Naive B cell (primary cell): ENCODE measurements at regions not wholly inside any gene's neighbourhood (a gene's known extent, or its start where the extent isn't known, plus 50 kb on each side); places are given as distances from the start of the nearest gene placed in this dataset.
A peak's percentile ranks its signal among the peaks of the same experiment; 100 is the strongest.
"Not testable (repeated sequence)": the region's sequence is repeated elsewhere in the genome, so short reads cannot be mapped to it uniquely, and the experiment has no call there.

Experiments used
- ATAC-seq, 2 donors: fragments of 150-1000 bp; cut with Tn5 transposase; 2 replicates each; pipeline ENCODE4 v1.10.0; 2021; ENCODE audit warnings: low read depth in 2 of 2, mild to moderate bottlenecking in 2 of 2, moderate library complexity in 2 of 2
- DNase-seq: peaks from one replicate; pipeline ENCODE4 v3.0.0; 2022
- H3K27ac Mint-ChIP-seq, 6 donors: one replicate each; pipeline ENCODE4 v1.8.0; 2020 to 2022; ENCODE audit warnings: mild to moderate bottlenecking in 6 of 6, mixed read lengths in 6 of 6, moderate library complexity in 5 of 6, inconsistent platforms in 2 of 6
- H3K27me3 Mint-ChIP-seq, 3 donors: one replicate each; pipeline ENCODE4 v1.8.0; 2021 to 2022; ENCODE audit warnings: mixed read lengths in 3 of 3, mild to moderate bottlenecking in 1 of 3
- H3K36me3 Mint-ChIP-seq, 2 donors: one replicate each; pipeline ENCODE4 v1.8.0; 2020 to 2022; ENCODE audit warnings: mixed read lengths in 2 of 2, inconsistent platforms in 1 of 2, mild to moderate bottlenecking in 1 of 2
- H3K4me1 Mint-ChIP-seq, 3 donors: one replicate each; pipeline ENCODE4 v1.8.0; 2020 to 2022; ENCODE audit warnings: mixed read lengths in 3 of 3, inconsistent platforms in 1 of 3, mild to moderate bottlenecking in 1 of 3, moderate library complexity in 1 of 3
- H3K4me3 Mint-ChIP-seq, 8 donors: one replicate each; pipeline ENCODE4 v1.8.0; 2020 to 2022; ENCODE audit warnings: mild to moderate bottlenecking in 8 of 8, mixed read lengths in 8 of 8, moderate library complexity in 8 of 8, inconsistent platforms in 2 of 8
- H3K9me3 Mint-ChIP-seq, 7 donors: one replicate each; pipeline ENCODE4 v1.8.0; 2020 to 2022; ENCODE audit warnings: mixed read lengths in 7 of 7, mild to moderate bottlenecking in 5 of 7, inconsistent platforms in 2 of 7, moderate library complexity in 1 of 7

- no peaks in the 10 kb centered on the region for H3K4me1 Mint-ChIP-seq
- H3K4me3 Mint-ChIP-seq, result no peak overlapping the region
- DNase-seq (no peak), ATAC-seq (no peak)
- no peaks in the 10 kb centered on the region for H3K36me3 Mint-ChIP-seq
- no peaks in the 10 kb centered on the region for H3K27me3 Mint-ChIP-seq
- no peak overlapping the region for H3K27ac Mint-ChIP-seq
- peaks cover 0 to 21% (median 4%) of the 10 kb centered on the region in 7 donors for H3K9me3 Mint-ChIP-seq
These were observed 663.4 kb downstream of the KHDRBS2 start for GRCh38 chr6:61622601-61623000.

GRCh38 chr6:61614119-61614518 is 671.9 kb downstream of the KHDRBS2 start:
- Mint-ChIP-seq H3K9me3 (peaks cover 0 to 6% (median 0%) of the 10 kb centered on the region in 7 donors), H3K4me1 (no peaks in the 10 kb centered on the region), H3K27ac (no peak overlapping the region), H3K4me3 (no peak overlapping the region), H3K36me3 (no peaks in the 10 kb centered on the region), H3K27me3 (no peaks in the 10 kb centered on the region)
- no peak for DNase-seq
- ATAC-seq, result no peak

GRCh38 chr6:61606500-61606899 is 679.5 kb downstream of the KHDRBS2 start:
- Mint-ChIP-seq H3K4me3 (no peak overlapping the region), H3K4me1 (no peaks in the 10 kb centered on the region), H3K36me3 (peaks cover 0 to 14% of the 10 kb centered on the region in 2 donors), H3K9me3 (peaks cover 5 to 25% (median 10%) of the 10 kb centered on the region in 7 donors), H3K27me3 (no peaks in the 10 kb centered on the region), H3K27ac (no peak overlapping the region)
- ATAC-seq (no peak), DNase-seq (no peak)

- H3K4me1 Mint-ChIP-seq, H3K4me3 Mint-ChIP-seq: not testable (repeated sequence)
- H3K9me3 Mint-ChIP-seq, result peaks cover 5 to 27% (median 10%) of the 10 kb centered on the region in 7 donors
These were observed 680.2 kb downstream of the KHDRBS2 start for GRCh38 chr6:61605851-61606250.

GRCh38 chr6:61602171-61602570 is 683.9 kb downstream of the KHDRBS2 start:
- H3K27me3 Mint-ChIP-seq, DNase-seq, H3K4me1 Mint-ChIP-seq, H3K4me3 Mint-ChIP-seq, ATAC-seq: not testable (repeated sequence)
- H3K27ac Mint-ChIP-seq, result peak overlapping the region in 1 of 6 donors; percentile 36
- peaks cover 0 to 17% of the 10 kb centered on the region in 2 donors for H3K36me3 Mint-ChIP-seq
- H3K9me3 Mint-ChIP-seq, result peaks cover 5 to 27% (median 11%) of the 10 kb centered on the region in 7 donors

More at GRCh38 chr6:61605851-61606250, 680.2 kb downstream of the KHDRBS2 start:
- not testable (repeated sequence) for H3K27me3 Mint-ChIP-seq, H3K27ac Mint-ChIP-seq, DNase-seq, ATAC-seq
- H3K36me3 Mint-ChIP-seq, result peaks cover 0 to 17% of the 10 kb centered on the region in 2 donors

GRCh38 chr6:61592238-61592637 is 693.8 kb downstream of the KHDRBS2 start:
- H3K9me3 Mint-ChIP-seq, result peaks cover 0 to 5% (median 0%) of the 10 kb centered on the region in 7 donors
- no peaks in the 10 kb centered on the region for H3K27me3 Mint-ChIP-seq
- DNase-seq (no peak), ATAC-seq (no peak)
- no peak overlapping the region for H3K4me3 Mint-ChIP-seq
- H3K4me1 Mint-ChIP-seq, result no peaks in the 10 kb centered on the region
- no peaks in the 10 kb centered on the region for H3K36me3 Mint-ChIP-seq
- H3K27ac Mint-ChIP-seq, result no peak overlapping the region

GRCh38 chr6:61586934-61587537 is 699.0 kb downstream of the KHDRBS2 start:
- Mint-ChIP-seq H3K4me3 (no peak overlapping the region), H3K9me3 (peaks cover 0 to 5% (median 0%) of the 10 kb centered on the region in 7 donors), H3K27ac (no peak overlapping the region), H3K27me3 (no peaks in the 10 kb centered on the region), H3K36me3 (no peaks in the 10 kb centered on the region), H3K4me1 (no peaks in the 10 kb centered on the region)
- ATAC-seq, result no peak
- DNase-seq, result no peak

GRCh38 chr6:61585504-61585903 is 700.5 kb downstream of the KHDRBS2 start:
- DNase-seq, result no peak
- ATAC-seq, result no peak
- Mint-ChIP-seq H3K27me3 (no peaks in the 10 kb centered on the region), H3K4me1 (no peaks in the 10 kb centered on the region), H3K9me3 (peaks cover 0 to 5% (median 0%) of the 10 kb centered on the region in 7 donors), H3K36me3 (no peaks in the 10 kb centered on the region), H3K4me3 (no peak overlapping the region), H3K27ac (no peak overlapping the region)

- DNase-seq, result no peak
- peaks cover 17 to 41% (median 28%) of the 10 kb centered on the region in 7 donors for H3K9me3 Mint-ChIP-seq
- no peaks in the 10 kb centered on the region for H3K27me3 Mint-ChIP-seq
- H3K4me1 Mint-ChIP-seq, result no peaks in the 10 kb centered on the region
- no peak for ATAC-seq
- H3K27ac Mint-ChIP-seq, result no peak overlapping the region
- H3K4me3 Mint-ChIP-seq, result no peak overlapping the region
- H3K36me3 Mint-ChIP-seq, result peaks cover 0 to 9% of the 10 kb centered on the region in 2 donors
These were observed 723.9 kb downstream of the KHDRBS2 start for GRCh38 chr6:61562098-61562497.

- no peak overlapping the region for H3K27ac Mint-ChIP-seq
- H3K4me1 Mint-ChIP-seq, result no peaks in the 10 kb centered on the region
- H3K9me3 Mint-ChIP-seq, result peaks cover 24 to 66% (median 29%) of the 10 kb centered on the region in 7 donors
- H3K4me3 Mint-ChIP-seq, result no peak overlapping the region
- ATAC-seq (no peak), DNase-seq (no peak)
- H3K36me3 Mint-ChIP-seq, result peaks cover 0 to 17% of the 10 kb centered on the region in 2 donors
- no peaks in the 10 kb centered on the region for H3K27me3 Mint-ChIP-seq
These were observed 727.2 kb downstream of the KHDRBS2 start for GRCh38 chr6:61558796-61559195.

- no peak for ATAC-seq
- Mint-ChIP-seq H3K27ac (no peak overlapping the region), H3K4me3 (no peak overlapping the region), H3K27me3 (no peaks in the 10 kb centered on the region), H3K9me3 (peaks cover 25 to 77% (median 39%) of the 10 kb centered on the region in 7 donors), H3K36me3 (peaks cover 4 to 13% of the 10 kb centered on the region in 2 donors), H3K4me1 (no peaks in the 10 kb centered on the region)
- DNase-seq, result no peak
These were observed 730.0 kb downstream of the KHDRBS2 start for GRCh38 chr6:61555993-61556392.

- no peaks in the 10 kb centered on the region for H3K4me1 Mint-ChIP-seq
- H3K9me3 Mint-ChIP-seq, result peaks cover 12 to 32% (median 25%) of the 10 kb centered on the region in 7 donors
- no peak for ATAC-seq
- peaks cover 0 to 8% of the 10 kb centered on the region in 2 donors for H3K36me3 Mint-ChIP-seq
- DNase-seq, result no peak
- no peak overlapping the region for H3K4me3 Mint-ChIP-seq
- no peak overlapping the region for H3K27ac Mint-ChIP-seq
- H3K27me3 Mint-ChIP-seq, result no peaks in the 10 kb centered on the region
These were observed 747.2 kb downstream of the KHDRBS2 start for GRCh38 chr6:61538801-61539200.

- not testable (repeated sequence) for ATAC-seq, H3K4me1 Mint-ChIP-seq
- peaks cover 16 to 36% (median 28%) of the 10 kb centered on the region in 7 donors for H3K9me3 Mint-ChIP-seq
These were observed 753.3 kb downstream of the KHDRBS2 start for GRCh38 chr6:61532749-61533148.

More at GRCh38 chr6:61532749-61533148, 753.3 kb downstream of the KHDRBS2 start:
- H3K27me3 Mint-ChIP-seq, H3K4me3 Mint-ChIP-seq, DNase-seq, H3K27ac Mint-ChIP-seq, H3K36me3 Mint-ChIP-seq: not testable (repeated sequence)
